DOHH2 (cell line): ENCODE measurements at regions not wholly inside any gene's neighbourhood (a gene's known extent, or its start where the extent isn't known, plus 50 kb on each side); places are given as distances from the start of the nearest gene placed in this dataset.

Experiments used
- H3F3A ChIP-seq: fragments of 200-600 bp; sonication (generic), shearing (Covaris generic); 2 replicates; pipeline ENCODE4 v1.6.0; 2016; ENCODE audit warnings: antibody characterized with exemption, mild to moderate bottlenecking; ENCODE audit not compliant: control insufficient read depth, insufficient read depth
- H3K27ac ChIP-seq: fragments of 200-600 bp; sonication (generic); 2 replicates; pipeline ENCODE4 v1.5.1; 2014; ENCODE audit warnings: low read depth, mild to moderate bottlenecking, low read length, moderate library complexity
- H3K27me3 ChIP-seq: fragments of 200-600 bp; sonication (generic); 2 replicates; pipeline ENCODE4 v1.6.1; 2014; ENCODE audit warnings: mild to moderate bottlenecking, low read length, mixed read lengths; ENCODE audit not compliant: control insufficient read depth
- H3K36me3 ChIP-seq: fragments of 200-600 bp; sonication (generic); 2 replicates; pipeline ENCODE4 v1.6.1; 2014; ENCODE audit warnings: mild to moderate bottlenecking, low read length, moderate library complexity, mixed read lengths; ENCODE audit not compliant: control insufficient read depth
- H3K4me1 ChIP-seq: fragments of 200-600 bp; sonication (generic); 2 replicates; pipeline ENCODE4 v1.6.1; 2014; ENCODE audit warnings: mild to moderate bottlenecking, low read length, mixed read lengths; ENCODE audit not compliant: control insufficient read depth
- H3K4me2 ChIP-seq: fragments of 200-600 bp; sonication (generic); 2 replicates; pipeline ENCODE4 v1.6.0; 2014; ENCODE audit warnings: mild to moderate bottlenecking, low read length, moderate library complexity
- H3K4me3 ChIP-seq: fragments of 200-600 bp; sonication (generic); 2 replicates; pipeline ENCODE4 v1.5.1; 2014; ENCODE audit warnings: mild to moderate bottlenecking, low read length, mixed read lengths
- H3K79me2 ChIP-seq: fragments of 200-600 bp; sonication (generic); 2 replicates; pipeline ENCODE4 v1.6.1; 2014; ENCODE audit warnings: mild to moderate bottlenecking, low read length, mixed read lengths; ENCODE audit not compliant: control insufficient read depth
- H3K9me2 ChIP-seq: fragments of 200-600 bp; sonication (generic); replicated peaks from 2 replicates; pipeline ENCODE4 v1.6.1; 2014; ENCODE audit warnings: mild to moderate bottlenecking, low read length, mixed read lengths; ENCODE audit not compliant: control insufficient read depth
- H3K9me3 ChIP-seq: fragments of 200-600 bp; sonication (generic); 2 replicates; pipeline ENCODE4 v1.6.1; 2014; ENCODE audit warnings: antibody characterized with exemption, low read length, mixed read lengths; ENCODE audit not compliant: control insufficient read depth, insufficient read depth
- H4K20me1 ChIP-seq: fragments of 200-600 bp; sonication (generic); 2 replicates; pipeline ENCODE4 v1.6.0; 2014; ENCODE audit warnings: low read depth, mild to moderate bottlenecking, antibody characterized with exemption, low read length, moderate library complexity; ENCODE audit not compliant: control insufficient read depth, insufficient read depth
- CTCF ChIP-seq: fragments of 200-600 bp; sonication (generic); IDR thresholded peaks from one replicate; pipeline ENCODE4 v1.5.1; 2014; ENCODE audit warnings: antibody characterized with exemption, mild to moderate bottlenecking, low read depth, low read length; ENCODE audit not compliant: poor library complexity, severe bottlenecking
- EZH2phosphoT487 ChIP-seq: fragments of 200-600 bp; sonication (generic); IDR thresholded peaks from 2 replicates; pipeline ENCODE4 v1.6.1; 2017; ENCODE audit warnings: borderline replicate concordance, mild to moderate bottlenecking, antibody characterized with exemption, low read length, moderate library complexity, mixed read lengths

- Histone ChIP-seq H3K36me3 (no peaks in the 10 kb centered on the region), H3K9me2 (no peaks in the 10 kb centered on the region), H3K79me2 (no peaks in the 10 kb centered on the region), H3K27me3 (no peaks in the 10 kb centered on the region), H3K9me3 (no peaks in the 10 kb centered on the region), H4K20me1 (no peaks in the 10 kb centered on the region), H3K27ac (no peak overlapping the region), H3F3A (no peaks in the 10 kb centered on the region), H3K4me2 (no peak overlapping the region), H3K4me3 (no peak overlapping the region), H3K4me1 (no peaks in the 10 kb centered on the region)
- TF ChIP-seq CTCF (no peak), EZH2phosphoT487 (no peak)
Observed at GRCh38 chr2:16138811-16139662, 198.7 kb downstream of the MYCN start.

GRCh38 chr2:16137080-16137755, 196.9 kb downstream of the MYCN start:
- Histone ChIP-seq H3F3A (no peaks in the 10 kb centered on the region), H3K27ac (no peak overlapping the region), H3K4me1 (no peaks in the 10 kb centered on the region), H3K9me2 (no peaks in the 10 kb centered on the region), H3K4me3 (no peak overlapping the region), H3K27me3 (no peaks in the 10 kb centered on the region), H3K79me2 (no peaks in the 10 kb centered on the region), H3K36me3 (no peaks in the 10 kb centered on the region), H3K9me3 (no peaks in the 10 kb centered on the region), H4K20me1 (no peaks in the 10 kb centered on the region), H3K4me2 (no peak overlapping the region)
- TF ChIP-seq EZH2phosphoT487 (no peak), CTCF (no peak)

GRCh38 chr2:16136461-16137035, 196.2 kb downstream of the MYCN start:
- Histone ChIP-seq H3K9me2 (no peaks in the 10 kb centered on the region), H3K4me1 (no peaks in the 10 kb centered on the region), H3K27me3 (no peaks in the 10 kb centered on the region), H3K9me3 (no peaks in the 10 kb centered on the region), H3K4me3 (no peak overlapping the region), H3K4me2 (no peak overlapping the region), H3K36me3 (no peaks in the 10 kb centered on the region), H3K79me2 (no peaks in the 10 kb centered on the region), H3F3A (no peaks in the 10 kb centered on the region), H4K20me1 (no peaks in the 10 kb centered on the region), H3K27ac (no peak overlapping the region)
- no peak for TF ChIP-seq EZH2phosphoT487
- no peak for TF ChIP-seq CTCF
